IMR-90 (cell line): ENCODE measurements at regions not wholly inside any gene's neighbourhood (a gene's known extent, or its start where the extent isn't known, plus 50 kb on each side); places are given as distances from the start of the nearest gene placed in this dataset.

Experiments
- ATAC-seq: fragments of 200-7000 bp; cut with Tn5 transposase; 2 replicates; pipeline ENCODE4 v1.9.1; 2020; ENCODE audit warnings: low read depth, mild to moderate bottlenecking, moderate library complexity
- BruUV-seq: library from RNA; stranded (reverse); fragments of 400-500 nt; replicated peaks from 2 replicates; lab custom pipeline; 2021; lab: Mats Ljungman, UMichigan
- CTCF ChIA-PET: fragments of 300-600 bp; formaldehyde crosslinking; extraction: SDS; loops from one replicate; lab custom pipeline; 2021; ENCODE audit warnings: antibody characterized with exemption; lab: Yijun Ruan, JAX
- POLR2A ChIA-PET: fragments of 300-600 bp; sonication (Branson Sonifier 250); formaldehyde crosslinking; loops from one replicate; lab custom pipeline; 2022; ENCODE audit warnings: antibody characterized with exemption; ENCODE audit not compliant: unreplicated experiment; lab: Charles Lee
- DNase-seq: peaks from one replicate; pipeline ENCODE4 v3.0.0; 2013
- H2AFZ ChIP-seq: replicated peaks from 2 replicates; pipeline ENCODE3; 2013; ENCODE audit warnings: low read length, mild to moderate bottlenecking; ENCODE audit not compliant: poor library complexity
- H2AK5ac ChIP-seq: 2 replicates; pipeline ENCODE4 v1.6.1; 2013; ENCODE audit warnings: low read depth, low read length, inconsistent platforms
- H2AK9ac ChIP-seq: replicated peaks from 2 replicates; pipeline ENCODE3; 2013; ENCODE audit warnings: mild to moderate bottlenecking, low read depth, low read length, moderate library complexity; ENCODE audit not compliant: poor library complexity
- H2BK120ac ChIP-seq: 2 replicates; pipeline ENCODE4 v1.6.1; 2013; ENCODE audit warnings: low read depth, low read length, inconsistent platforms
- H2BK15ac ChIP-seq: 3 replicates; pipeline ENCODE4 v1.6.1; 2013; ENCODE audit warnings: low read depth, low read length, inconsistent platforms
- H2BK20ac ChIP-seq: 2 replicates; pipeline ENCODE4 v1.6.1; 2013; ENCODE audit warnings: low read depth, mild to moderate bottlenecking, inconsistent platforms, low read length, moderate library complexity
- H2BK5ac ChIP-seq: 2 replicates; pipeline ENCODE4 v1.6.1; 2013; ENCODE audit warnings: mild to moderate bottlenecking, low read depth, low read length, inconsistent platforms; ENCODE audit not compliant: poor library complexity, severe bottlenecking
- H3K14ac ChIP-seq: replicated peaks from 2 replicates; pipeline ENCODE4 v1.6.1; 2013; ENCODE audit warnings: low read depth, low read length, inconsistent platforms
- H3K18ac ChIP-seq: 2 replicates; pipeline ENCODE4 v1.6.1; 2013; ENCODE audit warnings: low read depth, low read length, control low read depth
- H3K23ac ChIP-seq: 2 replicates; pipeline ENCODE4 v1.6.1; 2013; ENCODE audit warnings: low read depth, low read length, inconsistent platforms
- H3K27ac ChIP-seq: 2 replicates; pipeline ENCODE4 v1.5.1; 2013; ENCODE audit warnings: mild to moderate bottlenecking, control low read depth, low read length; ENCODE audit not compliant: insufficient read depth
- H3K27me3 ChIP-seq: 2 replicates; pipeline ENCODE4 v1.6.1; 2013; ENCODE audit warnings: low read length; ENCODE audit not compliant: control insufficient read depth, insufficient read depth
- H3K36me3 ChIP-seq: 2 replicates; pipeline ENCODE4 v1.6.1; 2013; ENCODE audit warnings: low read length, mixed read lengths; ENCODE audit not compliant: control insufficient read depth, insufficient read depth
- H3K4ac ChIP-seq: 2 replicates; pipeline ENCODE4 v1.6.1; 2013; ENCODE audit warnings: low read depth, low read length, inconsistent platforms
- H3K4me1 ChIP-seq: 2 replicates; pipeline ENCODE4 v1.6.1; 2013; ENCODE audit warnings: low read length, mixed read lengths; ENCODE audit not compliant: control insufficient read depth, insufficient read depth
- H3K4me2 ChIP-seq: 2 replicates; pipeline ENCODE4 v1.6.1; 2013; ENCODE audit warnings: low read depth, mild to moderate bottlenecking, control low read depth, low read length, moderate library complexity
- H3K4me3 ChIP-seq: 2 replicates; pipeline ENCODE4 v1.5.1; 2013; ENCODE audit warnings: low read depth, mild to moderate bottlenecking, control low read depth, low read length, moderate library complexity; ENCODE audit not compliant: insufficient read depth
- H3K56ac ChIP-seq: 2 replicates; pipeline ENCODE4 v1.6.1; 2013; ENCODE audit warnings: low read length, inconsistent platforms; ENCODE audit not compliant: insufficient read depth; ENCODE audit errors: extremely low read depth
- H3K79me1 ChIP-seq, 2 experiments: 2 replicates each; pipeline ENCODE4 v1.6.1; 2013; ENCODE audit warnings: low read length in 2 of 2, inconsistent platforms in 1 of 2, low read depth in 1 of 2
- H3K9ac ChIP-seq: 2 replicates; pipeline ENCODE4 v1.6.1; 2013; ENCODE audit warnings: low read depth, low read length, control low read depth
- H3K9me1 ChIP-seq: 2 replicates; pipeline ENCODE4 v1.6.1; 2013; ENCODE audit warnings: low read length, inconsistent platforms; ENCODE audit not compliant: insufficient read depth
- H3K9me3 ChIP-seq: 2 replicates; pipeline ENCODE4 v1.6.1; 2013; ENCODE audit warnings: low read length; ENCODE audit not compliant: control insufficient read depth, insufficient read depth
- H4K20me1 ChIP-seq: 2 replicates; pipeline ENCODE4 v1.6.1; 2013; ENCODE audit warnings: low read length, inconsistent platforms; ENCODE audit not compliant: insufficient read depth
- H4K5ac ChIP-seq: 2 replicates; pipeline ENCODE4 v1.6.1; 2013; ENCODE audit warnings: mild to moderate bottlenecking, low read depth, low read length, control low read depth
- H4K8ac ChIP-seq, 2 experiments: 2 replicates each; pipeline ENCODE4 v1.6.1; 2013; ENCODE audit warnings: low read depth in 2 of 2, low read length in 2 of 2, control low read depth in 1 of 2, inconsistent platforms in 1 of 2
- H4K91ac ChIP-seq: 2 replicates; pipeline ENCODE4 v1.6.1; 2013; ENCODE audit warnings: low read depth, low read length, inconsistent platforms; ENCODE audit not compliant: insufficient read depth
- BHLHE40 ChIP-seq: fragments of 150-350 bp; IDR thresholded peaks from 2 replicates; pipeline ENCODE4 v1.6.1; 2016; ENCODE audit warnings: mild to moderate bottlenecking, low read depth, low read length
- CTCF ChIP-seq: conservative IDR thresholded peaks from 2 replicates; pipeline ENCODE4 v1.5.1; 2012; ENCODE audit warnings: mild to moderate bottlenecking, low read depth, low read length, improper control_type of control experiment
- POLR2A ChIP-seq: IDR thresholded peaks from 2 replicates; pipeline ENCODE4 v1.6.1; 2012; ENCODE audit warnings: mild to moderate bottlenecking, low read depth, low read length
- RAD21 ChIP-seq: IDR thresholded peaks from 2 replicates; pipeline ENCODE4 v1.6.1; 2012; ENCODE audit warnings: low read length, improper control_type of control experiment
- SMC3 ChIP-seq: fragments of 150-350 bp; IDR thresholded peaks from 2 replicates; pipeline ENCODE4 v1.6.1; 2016; ENCODE audit warnings: low read depth, mild to moderate bottlenecking, antibody characterized with exemption, low read length, moderate library complexity
- WGBS, 2 experiments: methylation state at CpG; one replicate each; pipeline versions ENCODE4 v1.1.5 to v1.1.7; 2013; ENCODE audit warnings: missing lambda C conversion rate in 2 of 2; ENCODE audit not compliant: insufficient read length in 1 of 2; ENCODE audit errors: extremely low coverage in 2 of 2; 5-methylcytosine and 5-hydroxymethylcytosine counted together
- dilution Hi-C: fragments of 300-500 bp; cut with HindIII; formaldehyde crosslinking; loops from one replicate; pipeline ENCODE4 v1.14.3; 2018; ENCODE audit warnings: low sequenced_read_pairs; ENCODE audit not compliant: unreplicated experiment
- in situ Hi-C: fragments of 300-500 bp; cut with MboI; formaldehyde crosslinking; loops from 3 replicates; pipeline ENCODE4 v1.14.3; 2019; ENCODE audit warnings: low sequenced_read_pairs, inconsistent platforms, mixed read lengths
- intact Hi-C: fragments of 100-400 bp; cut with micrococcal nuclease; formaldehyde crosslinking; loops from 2 replicates; pipeline ENCODE4 v1.10.0; 2022

- Histone ChIP-seq H3K79me1 (no peaks in the 10 kb centered on the region), H4K20me1 (no peaks in the 10 kb centered on the region), H2BK120ac (no peak overlapping the region), H3K18ac (no peak overlapping the region), H3K4me3 (no peak overlapping the region), H2BK15ac (no peak overlapping the region), H3K9ac (no peak overlapping the region), H3K4me2 (no peak overlapping the region), H3K27me3 (peaks cover 18% of the 10 kb centered on the region; the same call in 1 of the 2 replicates), H3K23ac (no peak overlapping the region), H3K9me3 (no peaks in the 10 kb centered on the region), H3K14ac (no peak overlapping the region), H3K27ac (no peak overlapping the region), H4K5ac (no peak overlapping the region), H4K8ac (no peak overlapping the region), H2AK9ac (no peak overlapping the region), H3K36me3 (no peaks in the 10 kb centered on the region), H2AK5ac (no peak overlapping the region), H3K9me1 (no peaks in the 10 kb centered on the region), H2AFZ (no peak overlapping the region), H3K56ac (no peak overlapping the region), H2BK5ac (no peak overlapping the region), H2BK20ac (no peak overlapping the region), H3K4me1 (no peaks in the 10 kb centered on the region), H4K91ac (no peak overlapping the region), H3K4ac (no peak overlapping the region)
- DNase-seq (no peak), ATAC-seq (no peak)
- ChIA-PET POLR2A (no interaction called here), CTCF (no interaction called here)
- WGBS, 2 experiments: 17% methylated on average over 3 of the region's 26 CpGs; no CpG with 5 or more reads in 1 of the 2 experiments
- no TSS peak for BruUV-seq
- dilution Hi-C loops: no loop called here
- TF ChIP-seq RAD21 (no peak), CTCF (no peak), BHLHE40 (no peak), SMC3 (no peak), POLR2A (no peak)
- intact Hi-C loops: no loop called here
- in situ Hi-C loops: no loop called here
These were observed 133.7 kb downstream of the FAM53A start for GRCh38 chr4:1550122-1551070.
